ENCODE measurements at regions not wholly inside any gene's neighbourhood (a gene's known extent, or its start where the extent isn't known, plus 50 kb on each side); places are given as distances from the start of the nearest gene placed in this dataset.

- TF ChIP-seq, protein P1, sequence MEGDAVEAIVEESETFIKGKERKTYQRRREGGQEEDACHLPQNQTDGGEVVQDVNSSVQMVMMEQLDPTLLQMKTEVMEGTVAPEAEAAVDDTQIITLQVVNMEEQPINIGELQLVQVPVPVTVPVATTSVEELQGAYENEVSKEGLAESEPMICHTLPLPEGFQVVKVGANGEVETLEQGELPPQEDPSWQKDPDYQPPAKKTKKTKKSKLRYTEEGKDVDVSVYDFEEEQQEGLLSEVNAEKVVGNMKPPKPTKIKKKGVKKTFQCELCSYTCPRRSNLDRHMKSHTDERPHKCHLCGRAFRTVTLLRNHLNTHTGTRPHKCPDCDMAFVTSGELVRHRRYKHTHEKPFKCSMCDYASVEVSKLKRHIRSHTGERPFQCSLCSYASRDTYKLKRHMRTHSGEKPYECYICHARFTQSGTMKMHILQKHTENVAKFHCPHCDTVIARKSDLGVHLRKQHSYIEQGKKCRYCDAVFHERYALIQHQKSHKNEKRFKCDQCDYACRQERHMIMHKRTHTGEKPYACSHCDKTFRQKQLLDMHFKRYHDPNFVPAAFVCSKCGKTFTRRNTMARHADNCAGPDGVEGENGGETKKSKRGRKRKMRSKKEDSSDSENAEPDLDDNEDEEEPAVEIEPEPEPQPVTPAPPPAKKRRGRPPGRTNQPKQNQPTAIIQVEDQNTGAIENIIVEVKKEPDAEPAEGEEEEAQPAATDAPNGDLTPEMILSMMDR (IDR thresholded peaks at IDR 0.05): no peak
- TF ChIP-seq POLR2A (IDR thresholded peaks at IDR 0.05) (no peak), EP300 (IDR thresholded peaks at IDR 0.05) (no peak)
Measured at GRCh38 chr3:124584552-124585391, 145.5 kb upstream of the UMPS start.
